ENCODE measurements at regions not wholly inside any gene's neighbourhood (a gene's known extent, or its start where the extent isn't known, plus 50 kb on each side); places are given as distances from the start of the nearest gene placed in this dataset.

GRCh38 chr2:168354499-168354898 is 101.6 kb upstream of the CERS6 start:
- Histone ChIP-seq H3K4me1 (ENCODE audit: control insufficient read depth, insufficient read depth, low read length, poor library complexity, severe bottlenecking) (no peaks in the 10 kb centered on the region), H3K36me3 (ENCODE audit: control insufficient read depth, insufficient read depth, low read length) (no peaks in the 10 kb centered on the region), H3K9me3 (ENCODE audit: control insufficient read depth, low read length) (no peaks in the 10 kb centered on the region), H3K27me3 (replicated peaks; ENCODE audit: control insufficient read depth, insufficient read depth, low read length, poor library complexity, severe bottlenecking) (no peaks in the 10 kb centered on the region), H3K4me3 (ENCODE audit: insufficient read depth, low read depth, low read length, poor library complexity, severe bottlenecking) (no peak overlapping the region), H3K27ac (ENCODE audit: insufficient read depth, low read length, poor library complexity, severe bottlenecking) (no peak overlapping the region)
- no peak for DNase-seq

GRCh38 chr2:168355121-168355520 is 101.0 kb upstream of the CERS6 start:
- Histone ChIP-seq H3K36me3 (ENCODE audit: control insufficient read depth, insufficient read depth, low read length) (no peaks in the 10 kb centered on the region), H3K27ac (ENCODE audit: insufficient read depth, low read length, poor library complexity, severe bottlenecking) (no peak overlapping the region), H3K4me3 (ENCODE audit: insufficient read depth, low read depth, low read length, poor library complexity, severe bottlenecking) (no peak overlapping the region), H3K4me1 (ENCODE audit: control insufficient read depth, insufficient read depth, low read length, poor library complexity, severe bottlenecking) (no peaks in the 10 kb centered on the region), H3K27me3 (replicated peaks; ENCODE audit: control insufficient read depth, insufficient read depth, low read length, poor library complexity, severe bottlenecking) (no peaks in the 10 kb centered on the region), H3K9me3 (ENCODE audit: control insufficient read depth, low read length) (no peaks in the 10 kb centered on the region)
- no peak for DNase-seq

- Histone ChIP-seq H3K27ac (ENCODE audit: insufficient read depth, low read length, poor library complexity, severe bottlenecking) (no peak overlapping the region), H3K36me3 (ENCODE audit: control insufficient read depth, insufficient read depth, low read length) (no peaks in the 10 kb centered on the region), H3K9me3 (ENCODE audit: control insufficient read depth, low read length) (no peaks in the 10 kb centered on the region), H3K4me1 (ENCODE audit: control insufficient read depth, insufficient read depth, low read length, poor library complexity, severe bottlenecking) (no peaks in the 10 kb centered on the region), H3K4me3 (ENCODE audit: insufficient read depth, low read depth, low read length, poor library complexity, severe bottlenecking) (no peak overlapping the region), H3K27me3 (replicated peaks; ENCODE audit: control insufficient read depth, insufficient read depth, low read length, poor library complexity, severe bottlenecking) (no peaks in the 10 kb centered on the region)
- no peak for DNase-seq
Measured at GRCh38 chr2:168355779-168356476, 100.1 kb upstream of the CERS6 start.

GRCh38 chr2:168356477-168356835 is 99.6 kb upstream of the CERS6 start:
- H3K9me3 ChIP-seq (ENCODE audit: control insufficient read depth, low read length), result no peaks in the 10 kb centered on the region
- no peak overlapping the region for H3K4me3 ChIP-seq (ENCODE audit: insufficient read depth, low read depth, low read length, poor library complexity, severe bottlenecking)
- H3K36me3 ChIP-seq (ENCODE audit: control insufficient read depth, insufficient read depth, low read length), result no peaks in the 10 kb centered on the region
- H3K27me3 ChIP-seq (replicated peaks; ENCODE audit: control insufficient read depth, insufficient read depth, low read length, poor library complexity, severe bottlenecking), result no peaks in the 10 kb centered on the region
- H3K4me1 ChIP-seq (ENCODE audit: control insufficient read depth, insufficient read depth, low read length, poor library complexity, severe bottlenecking), result no peaks in the 10 kb centered on the region
- H3K27ac ChIP-seq (ENCODE audit: insufficient read depth, low read length, poor library complexity, severe bottlenecking), result no peak overlapping the region
- DNase-seq, result no peak

- Histone ChIP-seq H3K27ac (ENCODE audit: insufficient read depth, low read length, poor library complexity, severe bottlenecking) (no peak overlapping the region), H3K4me1 (ENCODE audit: control insufficient read depth, insufficient read depth, low read length, poor library complexity, severe bottlenecking) (no peaks in the 10 kb centered on the region), H3K4me3 (ENCODE audit: insufficient read depth, low read depth, low read length, poor library complexity, severe bottlenecking) (no peak overlapping the region), H3K27me3 (replicated peaks; ENCODE audit: control insufficient read depth, insufficient read depth, low read length, poor library complexity, severe bottlenecking) (no peaks in the 10 kb centered on the region), H3K9me3 (ENCODE audit: control insufficient read depth, low read length) (no peaks in the 10 kb centered on the region), H3K36me3 (ENCODE audit: control insufficient read depth, insufficient read depth, low read length) (no peaks in the 10 kb centered on the region)
- no peak for DNase-seq
Measured at GRCh38 chr2:168357797-168358472, 98.1 kb upstream of the CERS6 start.

GRCh38 chr2:168359082-168359481 is 97.0 kb upstream of the CERS6 start:
- H3K36me3 ChIP-seq (ENCODE audit: control insufficient read depth, insufficient read depth, low read length), result no peaks in the 10 kb centered on the region
- H3K27me3 ChIP-seq (replicated peaks; ENCODE audit: control insufficient read depth, insufficient read depth, low read length, poor library complexity, severe bottlenecking), result no peaks in the 10 kb centered on the region
- H3K4me3 ChIP-seq (ENCODE audit: insufficient read depth, low read depth, low read length, poor library complexity, severe bottlenecking), result no peak overlapping the region
- no peak overlapping the region for H3K27ac ChIP-seq (ENCODE audit: insufficient read depth, low read length, poor library complexity, severe bottlenecking)
- DNase-seq, result no peak
- no peaks in the 10 kb centered on the region for H3K4me1 ChIP-seq (ENCODE audit: control insufficient read depth, insufficient read depth, low read length, poor library complexity, severe bottlenecking)
- H3K9me3 ChIP-seq (ENCODE audit: control insufficient read depth, low read length), result no peaks in the 10 kb centered on the region

GRCh38 chr2:168363347-168364092 is 92.6 kb upstream of the CERS6 start:
- Histone ChIP-seq H3K4me1 (ENCODE audit: control insufficient read depth, insufficient read depth, low read length, poor library complexity, severe bottlenecking) (no peaks in the 10 kb centered on the region), H3K27ac (ENCODE audit: insufficient read depth, low read length, poor library complexity, severe bottlenecking) (no peak overlapping the region)

DNA sequence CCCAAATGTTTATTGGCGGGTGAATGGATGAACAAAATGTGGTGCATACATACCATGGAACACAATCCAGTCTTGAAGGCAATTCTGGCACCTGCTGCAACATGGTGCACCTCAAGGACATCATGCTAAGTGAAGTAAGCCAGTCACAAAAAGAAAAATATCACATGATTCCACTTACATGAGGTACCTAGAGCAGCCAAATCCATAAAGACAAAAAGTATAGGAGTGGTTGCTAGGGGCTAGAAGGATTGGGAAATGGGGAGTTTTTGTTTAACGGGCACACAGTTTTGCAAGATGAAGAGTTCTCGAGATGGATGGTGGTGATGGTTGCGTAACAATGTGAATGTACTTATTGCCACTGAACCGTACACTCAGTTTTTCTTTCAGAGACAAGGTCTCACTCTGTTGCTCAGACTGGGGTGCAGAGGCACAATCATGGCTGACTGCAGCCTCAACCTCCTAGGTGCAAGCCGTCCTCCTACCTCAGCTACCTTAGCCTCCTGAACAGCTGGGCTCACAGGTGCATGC is 90.9 kb upstream of the CERS6 start:
- H3K9me3 ChIP-seq (ENCODE audit: control insufficient read depth, low read length), result no peaks in the 10 kb centered on the region
- H3K27ac ChIP-seq (ENCODE audit: insufficient read depth, low read length, poor library complexity, severe bottlenecking), result no peak overlapping the region
- H3K4me3 ChIP-seq (ENCODE audit: insufficient read depth, low read depth, low read length, poor library complexity, severe bottlenecking), result no peak overlapping the region
- no peaks in the 10 kb centered on the region for H3K27me3 ChIP-seq (replicated peaks; ENCODE audit: control insufficient read depth, insufficient read depth, low read length, poor library complexity, severe bottlenecking)
- no peaks in the 10 kb centered on the region for H3K36me3 ChIP-seq (ENCODE audit: control insufficient read depth, insufficient read depth, low read length)
- DNase-seq, result no peak
- H3K4me1 ChIP-seq (ENCODE audit: control insufficient read depth, insufficient read depth, low read length, poor library complexity, severe bottlenecking), result no peaks in the 10 kb centered on the region

More at GRCh38 chr2:168363347-168364092, 92.6 kb upstream of the CERS6 start:
- no peak for DNase-seq
- no peaks in the 10 kb centered on the region for H3K36me3 ChIP-seq (ENCODE audit: control insufficient read depth, insufficient read depth, low read length)
- no peaks in the 10 kb centered on the region for H3K9me3 ChIP-seq (ENCODE audit: control insufficient read depth, low read length)
- no peaks in the 10 kb centered on the region for H3K27me3 ChIP-seq (replicated peaks; ENCODE audit: control insufficient read depth, insufficient read depth, low read length, poor library complexity, severe bottlenecking)
- no peak overlapping the region for H3K4me3 ChIP-seq (ENCODE audit: insufficient read depth, low read depth, low read length, poor library complexity, severe bottlenecking)

DNA sequence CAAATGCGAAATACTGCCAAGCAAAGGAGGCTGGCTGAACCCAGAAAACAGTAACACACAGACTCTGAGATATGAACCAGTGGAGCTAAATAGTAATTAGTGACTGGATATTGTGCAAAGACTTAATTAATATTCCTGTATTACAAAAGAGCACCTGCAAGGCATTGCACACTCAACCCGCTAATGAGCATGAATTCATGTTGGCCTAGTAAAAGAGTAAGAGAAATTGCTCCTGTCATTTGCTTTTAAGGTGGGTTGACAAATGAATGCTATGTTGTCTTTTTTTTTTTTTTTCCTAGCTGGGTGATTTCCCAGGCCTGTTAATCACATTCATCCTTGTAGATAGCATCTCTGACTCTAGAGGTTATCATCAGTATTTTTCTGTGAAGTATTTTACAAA is 87.0 kb upstream of the CERS6 start:
- no peaks in the 10 kb centered on the region for H3K36me3 ChIP-seq (ENCODE audit: control insufficient read depth, insufficient read depth, low read length)
- H3K9me3 ChIP-seq (ENCODE audit: control insufficient read depth, low read length), result no peaks in the 10 kb centered on the region
- H3K27ac ChIP-seq (ENCODE audit: insufficient read depth, low read length, poor library complexity, severe bottlenecking), result no peak overlapping the region
- no peak for DNase-seq
- no peak overlapping the region for H3K4me3 ChIP-seq (ENCODE audit: insufficient read depth, low read depth, low read length, poor library complexity, severe bottlenecking)
- H3K27me3 ChIP-seq (replicated peaks; ENCODE audit: control insufficient read depth, insufficient read depth, low read length, poor library complexity, severe bottlenecking), result no peaks in the 10 kb centered on the region
- H3K4me1 ChIP-seq (ENCODE audit: control insufficient read depth, insufficient read depth, low read length, poor library complexity, severe bottlenecking), result no peaks in the 10 kb centered on the region

Data from effector memory CD4-positive, alpha-beta T cell (primary cell).